ENCODE measurements at regions not wholly inside any gene's neighbourhood (a gene's known extent, or its start where the extent isn't known, plus 50 kb on each side); places are given as distances from the start of the nearest gene placed in this dataset.

DNA sequence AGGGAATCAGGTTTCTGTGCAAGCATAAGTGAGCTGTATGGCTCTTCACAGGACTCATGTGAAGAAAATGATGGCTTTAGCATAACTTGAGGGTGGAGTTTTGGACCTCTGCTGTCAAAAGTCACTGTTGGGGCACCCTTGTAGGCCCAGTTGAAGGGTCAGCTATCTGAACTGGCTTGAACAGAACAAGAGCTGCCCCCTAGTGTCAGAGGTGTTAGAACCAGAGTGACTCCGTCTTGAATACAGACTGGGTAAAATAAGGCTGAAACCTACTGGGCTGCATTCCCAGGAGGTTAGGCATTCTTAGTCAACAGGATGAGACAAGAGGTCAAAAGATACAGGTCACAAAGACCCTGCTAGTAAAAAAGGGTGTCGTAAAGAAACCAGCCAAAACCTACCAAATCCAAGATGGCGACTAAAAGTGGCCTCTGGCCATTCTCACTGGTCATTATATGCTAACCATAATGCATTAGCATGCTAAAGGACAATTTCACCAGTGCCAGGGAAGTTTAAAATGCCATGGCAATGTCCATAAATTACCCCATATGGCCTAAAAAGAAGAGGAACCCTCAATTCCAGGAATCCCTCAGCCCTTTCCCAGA, 484.0 kb upstream of the ERCC4 start:
- H3K4me1 ChIP-seq (ENCODE audit: control insufficient read depth, insufficient read depth, low read length), result peaks cover 20% of the 10 kb centered on the region
- peak overlapping the region; percentile 28; the same call in 1 of the 2 replicates for H3K27ac ChIP-seq (ENCODE audit: control insufficient read depth, insufficient read depth)
- H3K79me2 ChIP-seq (ENCODE audit: control insufficient read depth, insufficient read depth, low read length), result no peaks in the 10 kb centered on the region
- H3K9me3 ChIP-seq (replicated peaks; ENCODE audit: control insufficient read depth, insufficient read depth, low read length), result no peaks in the 10 kb centered on the region; the same call in 1 of the 3 replicates
- ATAC-seq (peak; percentile 42), FAIRE-seq (no peak), DNase-seq (ENCODE audit: low read depth, low spot score) (no peak)
- H4K20me1 ChIP-seq (ENCODE audit: control insufficient read depth, insufficient read depth), result no peaks in the 10 kb centered on the region
- ChIA-PET RAD21 (ENCODE audit: unreplicated experiment) (interaction anchor here (0.8 to 6.0 kb wide), 16 partner anchors 17 to 1341 kb away, joined by 3 to 60 read pairs (median 4); no protein-coding TSS in a partner anchor), CTCF (interaction anchor here (0.6 to 5.3 kb wide), 13 partner anchors 9 to 977 kb away, joined by 3 to 53 read pairs (median 4); partner anchors contain the start of gene ERCC4), SMC1A (ENCODE audit: uncharacterized antibody, unreplicated experiment) (interaction anchor here (0.6 to 9.6 kb wide), 21 partner anchors 9 to 684 kb away, joined by 3 to 105 read pairs (median 4); no protein-coding TSS in a partner anchor), POLR2A (interaction anchor here (1.2 to 2.0 kb wide), 2 partner anchors 10 to 17 kb away, joined by 3 to 5 read pairs; no protein-coding TSS in a partner anchor)
- 38% methylated on average over 3 of the region's 3 CpGs for WGBS (ENCODE audit: insufficient coverage, insufficient replicate concordance, low lambda C conversion rate, missing lambda C conversion rate)
- H3K4me3 ChIP-seq, result no peak overlapping the region
- H3K27me3 ChIP-seq (replicated peaks in 1 of 2; ENCODE audit: control insufficient read depth in 2 of 2, insufficient read depth in 2 of 2, low read length in 1 of 2), result no peaks in the 10 kb centered on the region
- in situ Hi-C loops (cut with MboI) (no loop called here), intact Hi-C loops (cut with micrococcal nuclease; ENCODE audit: unreplicated experiment) (no loop called here)
- no peak overlapping the region for H3K9ac ChIP-seq (ENCODE audit: control insufficient read depth, insufficient read depth, low read length)
- H3K4me2 ChIP-seq (ENCODE audit: control insufficient read depth, insufficient read depth), result no peak overlapping the region
- BruUV-seq (replicated peaks), result no TSS peak
- no peak overlapping the region; the same call in 1 of the 2 replicates for H2AFZ ChIP-seq (ENCODE audit: control insufficient read depth, low read depth, low read length)
- H3K36me3 ChIP-seq (ENCODE audit: control insufficient read depth in 2 of 2, insufficient read depth in 2 of 2, low read length in 1 of 2), result no peaks in the 10 kb centered on the region
- no peak for TF ChIP-seq CREB1 (IDR thresholded peaks at IDR 0.05; ENCODE audit: low read depth)
- TF ChIP-seq, protein P1, sequence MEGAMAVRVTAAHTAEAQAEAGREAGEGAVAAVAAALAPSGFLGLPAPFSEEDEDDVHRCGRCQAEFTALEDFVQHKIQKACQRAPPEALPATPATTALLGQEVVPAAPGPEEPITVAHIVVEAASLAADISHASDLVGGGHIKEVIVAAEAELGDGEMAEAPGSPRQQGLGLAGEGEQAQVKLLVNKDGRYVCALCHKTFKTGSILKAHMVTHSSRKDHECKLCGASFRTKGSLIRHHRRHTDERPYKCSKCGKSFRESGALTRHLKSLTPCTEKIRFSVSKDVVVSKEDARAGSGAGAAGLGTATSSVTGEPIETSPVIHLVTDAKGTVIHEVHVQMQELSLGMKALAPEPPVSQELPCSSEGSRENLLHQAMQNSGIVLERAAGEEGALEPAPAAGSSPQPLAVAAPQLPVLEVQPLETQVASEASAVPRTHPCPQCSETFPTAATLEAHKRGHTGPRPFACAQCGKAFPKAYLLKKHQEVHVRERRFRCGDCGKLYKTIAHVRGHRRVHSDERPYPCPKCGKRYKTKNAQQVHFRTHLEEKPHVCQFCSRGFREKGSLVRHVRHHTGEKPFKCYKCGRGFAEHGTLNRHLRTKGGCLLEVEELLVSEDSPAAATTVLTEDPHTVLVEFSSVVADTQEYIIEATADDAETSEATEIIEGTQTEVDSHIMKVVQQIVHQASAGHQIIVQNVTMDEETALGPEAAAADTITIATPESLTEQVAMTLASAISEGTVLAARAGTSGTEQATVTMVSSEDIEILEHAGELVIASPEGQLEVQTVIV (IDR thresholded peaks at IDR 0.05; ENCODE audit: borderline replicate concordance, partially characterized antibody), result no peak
- TF ChIP-seq, protein P2, sequence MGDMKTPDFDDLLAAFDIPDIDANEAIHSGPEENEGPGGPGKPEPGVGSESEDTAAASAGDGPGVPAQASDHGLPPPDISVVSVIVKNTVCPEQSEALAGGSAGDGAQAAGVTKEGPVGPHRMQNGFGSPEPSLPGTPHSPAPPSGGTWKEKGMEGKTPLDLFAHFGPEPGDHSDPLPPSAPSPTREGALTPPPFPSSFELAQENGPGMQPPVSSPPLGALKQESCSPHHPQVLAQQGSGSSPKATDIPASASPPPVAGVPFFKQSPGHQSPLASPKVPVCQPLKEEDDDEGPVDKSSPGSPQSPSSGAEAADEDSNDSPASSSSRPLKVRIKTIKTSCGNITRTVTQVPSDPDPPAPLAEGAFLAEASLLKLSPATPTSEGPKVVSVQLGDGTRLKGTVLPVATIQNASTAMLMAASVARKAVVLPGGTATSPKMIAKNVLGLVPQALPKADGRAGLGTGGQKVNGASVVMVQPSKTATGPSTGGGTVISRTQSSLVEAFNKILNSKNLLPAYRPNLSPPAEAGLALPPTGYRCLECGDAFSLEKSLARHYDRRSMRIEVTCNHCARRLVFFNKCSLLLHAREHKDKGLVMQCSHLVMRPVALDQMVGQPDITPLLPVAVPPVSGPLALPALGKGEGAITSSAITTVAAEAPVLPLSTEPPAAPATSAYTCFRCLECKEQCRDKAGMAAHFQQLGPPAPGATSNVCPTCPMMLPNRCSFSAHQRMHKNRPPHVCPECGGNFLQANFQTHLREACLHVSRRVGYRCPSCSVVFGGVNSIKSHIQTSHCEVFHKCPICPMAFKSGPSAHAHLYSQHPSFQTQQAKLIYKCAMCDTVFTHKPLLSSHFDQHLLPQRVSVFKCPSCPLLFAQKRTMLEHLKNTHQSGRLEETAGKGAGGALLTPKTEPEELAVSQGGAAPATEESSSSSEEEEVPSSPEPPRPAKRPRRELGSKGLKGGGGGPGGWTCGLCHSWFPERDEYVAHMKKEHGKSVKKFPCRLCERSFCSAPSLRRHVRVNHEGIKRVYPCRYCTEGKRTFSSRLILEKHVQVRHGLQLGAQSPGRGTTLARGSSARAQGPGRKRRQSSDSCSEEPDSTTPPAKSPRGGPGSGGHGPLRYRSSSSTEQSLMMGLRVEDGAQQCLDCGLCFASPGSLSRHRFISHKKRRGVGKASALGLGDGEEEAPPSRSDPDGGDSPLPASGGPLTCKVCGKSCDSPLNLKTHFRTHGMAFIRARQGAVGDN (IDR thresholded peaks at IDR 0.05), result peak; percentile 95
- TF ChIP-seq CEBPB (IDR thresholded peaks at IDR 0.05; ENCODE audit: borderline replicate concordance in 1 of 2, low read depth in 2 of 2, low read length in 2 of 2), result no peak
- TF ChIP-seq NR2C1 (IDR thresholded peaks at IDR 0.05), result peak; percentile 52; the same call in 1 of the 2 replicates
- no peak for TF ChIP-seq ZNF622 (IDR thresholded peaks at IDR 0.05)
- TF ChIP-seq, protein P3, sequence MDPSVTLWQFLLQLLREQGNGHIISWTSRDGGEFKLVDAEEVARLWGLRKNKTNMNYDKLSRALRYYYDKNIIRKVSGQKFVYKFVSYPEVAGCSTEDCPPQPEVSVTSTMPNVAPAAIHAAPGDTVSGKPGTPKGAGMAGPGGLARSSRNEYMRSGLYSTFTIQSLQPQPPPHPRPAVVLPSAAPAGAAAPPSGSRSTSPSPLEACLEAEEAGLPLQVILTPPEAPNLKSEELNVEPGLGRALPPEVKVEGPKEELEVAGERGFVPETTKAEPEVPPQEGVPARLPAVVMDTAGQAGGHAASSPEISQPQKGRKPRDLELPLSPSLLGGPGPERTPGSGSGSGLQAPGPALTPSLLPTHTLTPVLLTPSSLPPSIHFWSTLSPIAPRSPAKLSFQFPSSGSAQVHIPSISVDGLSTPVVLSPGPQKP (IDR thresholded peaks at IDR 0.05; ENCODE audit: low read depth, low read length), result no peak
- TF ChIP-seq RAD21 (IDR thresholded peaks at IDR 0.05; ENCODE audit: insufficient read depth, low read depth, low read length), result peak; percentile 65
- TF ChIP-seq KLF5 (IDR thresholded peaks at IDR 0.05; ENCODE audit: partially characterized antibody), result no peak
- TF ChIP-seq IRF4 (IDR thresholded peaks at IDR 0.05; ENCODE audit: low read depth, low read length), result no peak
- peak; percentile 69; the same call in 1 of the 2 replicates for TF ChIP-seq HDGF (IDR thresholded peaks at IDR 0.05)
- TF ChIP-seq NBN (IDR thresholded peaks at IDR 0.05), result peak; percentile 27; the same call in 1 of the 2 replicates
- no peak for TF ChIP-seq ZNF274 (IDR thresholded peaks at IDR 0.05; ENCODE audit: insufficient read depth, insufficient read length)
- no peak for TF ChIP-seq MTA3 (IDR thresholded peaks at IDR 0.05; ENCODE audit: borderline replicate concordance, low read length)
- no peak for TF ChIP-seq SP1 (IDR thresholded peaks at IDR 0.05; ENCODE audit: low read depth, low read length)
- TF ChIP-seq RB1 (IDR thresholded peaks at IDR 0.05; ENCODE audit: borderline replicate concordance), result no peak
- TF ChIP-seq EGR1 (IDR thresholded peaks at IDR 0.05; ENCODE audit: borderline replicate concordance in 1 of 2, low read depth in 2 of 2, low read length in 2 of 2), result no peak
- TF ChIP-seq NFIC (IDR thresholded peaks at IDR 0.05; ENCODE audit: low read depth, low read length), result no peak
